H1 (cell line): ENCODE measurements at regions not wholly inside any gene's neighbourhood (a gene's known extent, or its start where the extent isn't known, plus 50 kb on each side); places are given as distances from the start of the nearest gene placed in this dataset.

Source experiments
- BRCA1 ChIP-seq: IDR thresholded peaks from 2 replicates; pipeline ENCODE4 v1.6.1; 2012; ENCODE audit warnings: low read depth, low read length, improper control_type of control experiment
- CREB1 ChIP-seq: IDR thresholded peaks from 2 replicates; pipeline ENCODE4 v1.6.1; 2012; ENCODE audit warnings: inconsistent platforms
- EGR1 ChIP-seq: IDR thresholded peaks from 2 replicates; pipeline ENCODE4 v1.6.1; 2011; ENCODE audit warnings: low read depth, low read length, borderline replicate concordance
- JUND ChIP-seq: IDR thresholded peaks from 2 replicates; pipeline ENCODE4 v1.6.1; 2011; ENCODE audit warnings: mild to moderate bottlenecking, improper control_type of control experiment, low read length
- POLR2A ChIP-seq, 2 experiments: IDR thresholded peaks; 1 replicate in 1 of 2; 2 replicates in 1 of 2; pipeline ENCODE4 v1.6.1; 2011; ENCODE audit warnings: low read depth in 2 of 2, low read length in 2 of 2, mild to moderate bottlenecking in 2 of 2; ENCODE audit errors: control extremely low read depth in 1 of 2
- RNF2 ChIP-seq: fragments of 200-900, 300-1000 bp; sonication (generic); IDR thresholded peaks from 2 replicates; pipeline ENCODE4 v1.7.1; 2016; ENCODE audit warnings: borderline replicate concordance, low read depth, mild to moderate bottlenecking, antibody characterized with exemption, low read length; ENCODE audit not compliant: poor library complexity, severe bottlenecking; ENCODE audit errors: missing control alignments
- SIN3A ChIP-seq, 2 experiments: IDR thresholded peaks in 1 of 2; conservative IDR thresholded peaks in 1 of 2; 2 replicates each; pipeline ENCODE4 v1.6.1; 2011 to 2012; ENCODE audit warnings: low read length in 2 of 2, improper control_type of control experiment in 1 of 2, low read depth in 1 of 2, mild to moderate bottlenecking in 1 of 2
- SP2 ChIP-seq: IDR thresholded peaks from 2 replicates; pipeline ENCODE4 v1.6.1; 2012; ENCODE audit warnings: mild to moderate bottlenecking, low read length, inconsistent platforms
- SP4 ChIP-seq: IDR thresholded peaks from 2 replicates; pipeline ENCODE4 v1.6.1; 2012; ENCODE audit warnings: low read length, inconsistent platforms
- TBP ChIP-seq: IDR thresholded peaks from 2 replicates; pipeline ENCODE4 v1.6.1; 2011; ENCODE audit warnings: low read depth, low read length, improper control_type of control experiment
- TCF12 ChIP-seq: IDR thresholded peaks from 2 replicates; pipeline ENCODE4 v1.6.1; 2011; ENCODE audit warnings: low read depth, mild to moderate bottlenecking, low read length
- ZNF274 ChIP-seq: IDR thresholded peaks from 2 replicates; pipeline ENCODE4 v1.7.0; 2012; ENCODE audit warnings: low read length, borderline replicate concordance; ENCODE audit errors: extremely low read depth
- TF ChIP-seq, protein P1 (sequence below), 3 experiments: IDR thresholded peaks; 1 replicate in 2 of 3; 2 replicates in 1 of 3; pipeline versions ENCODE4 v1.5.1 to v1.6.1; 2011; ENCODE audit warnings: low read length in 3 of 3, mild to moderate bottlenecking in 3 of 3, inconsistent platforms in 2 of 3, low read depth in 1 of 3, moderate library complexity in 1 of 3; ENCODE audit not compliant: insufficient read depth in 1 of 3; ENCODE audit errors: control extremely low read depth in 1 of 3
- TF ChIP-seq, protein P2 (sequence below): IDR thresholded peaks from 2 replicates; pipeline ENCODE4 v1.6.1; 2012; ENCODE audit warnings: inconsistent platforms

DNA sequence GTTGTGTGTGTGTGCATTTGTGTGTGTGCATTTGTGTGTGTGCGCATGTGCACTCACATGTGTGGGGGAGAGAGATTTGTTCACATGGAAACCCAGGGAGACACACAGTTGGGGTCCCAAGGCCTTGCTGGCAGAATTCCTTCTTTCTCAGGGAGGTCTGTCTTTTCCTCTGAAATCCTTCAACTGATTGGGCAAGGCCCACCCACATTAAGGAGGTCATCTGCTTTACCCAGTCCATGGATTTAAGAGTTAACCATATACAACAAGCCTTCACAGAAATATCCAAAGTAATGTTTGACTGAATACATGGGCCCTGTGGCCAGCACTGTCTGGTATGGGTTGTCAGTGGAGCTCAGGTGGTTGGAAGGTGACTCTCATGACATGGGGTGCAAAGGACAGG lies 641.4 kb downstream of the BRD1 start:
- no peak for TF ChIP-seq TCF12
- TF ChIP-seq JUND: no peak
- TF ChIP-seq, protein P1, sequence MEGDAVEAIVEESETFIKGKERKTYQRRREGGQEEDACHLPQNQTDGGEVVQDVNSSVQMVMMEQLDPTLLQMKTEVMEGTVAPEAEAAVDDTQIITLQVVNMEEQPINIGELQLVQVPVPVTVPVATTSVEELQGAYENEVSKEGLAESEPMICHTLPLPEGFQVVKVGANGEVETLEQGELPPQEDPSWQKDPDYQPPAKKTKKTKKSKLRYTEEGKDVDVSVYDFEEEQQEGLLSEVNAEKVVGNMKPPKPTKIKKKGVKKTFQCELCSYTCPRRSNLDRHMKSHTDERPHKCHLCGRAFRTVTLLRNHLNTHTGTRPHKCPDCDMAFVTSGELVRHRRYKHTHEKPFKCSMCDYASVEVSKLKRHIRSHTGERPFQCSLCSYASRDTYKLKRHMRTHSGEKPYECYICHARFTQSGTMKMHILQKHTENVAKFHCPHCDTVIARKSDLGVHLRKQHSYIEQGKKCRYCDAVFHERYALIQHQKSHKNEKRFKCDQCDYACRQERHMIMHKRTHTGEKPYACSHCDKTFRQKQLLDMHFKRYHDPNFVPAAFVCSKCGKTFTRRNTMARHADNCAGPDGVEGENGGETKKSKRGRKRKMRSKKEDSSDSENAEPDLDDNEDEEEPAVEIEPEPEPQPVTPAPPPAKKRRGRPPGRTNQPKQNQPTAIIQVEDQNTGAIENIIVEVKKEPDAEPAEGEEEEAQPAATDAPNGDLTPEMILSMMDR (IDR thresholded peaks at IDR 0.05; ENCODE audit: control extremely low read depth in 1 of 3, insufficient read depth in 1 of 3, low read depth in 1 of 3, low read length in 3 of 3): no peak
- no peak for TF ChIP-seq SIN3A (conservative IDR thresholded peaks at IDR 0.05 in 1 of 2, IDR thresholded peaks at IDR 0.05 in 1 of 2; ENCODE audit: low read depth in 1 of 2, low read length in 2 of 2)
- TF ChIP-seq, protein P2, sequence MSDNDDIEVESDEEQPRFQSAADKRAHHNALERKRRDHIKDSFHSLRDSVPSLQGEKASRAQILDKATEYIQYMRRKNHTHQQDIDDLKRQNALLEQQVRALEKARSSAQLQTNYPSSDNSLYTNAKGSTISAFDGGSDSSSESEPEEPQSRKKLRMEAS: no peak
- TF ChIP-seq RNF2: no peak
- no peak for TF ChIP-seq SP2
- TF ChIP-seq TBP: no peak
- no peak for TF ChIP-seq POLR2A (IDR thresholded peaks at IDR 0.05; ENCODE audit: control extremely low read depth in 1 of 2, low read depth in 2 of 2, low read length in 2 of 2)
- TF ChIP-seq BRCA1: no peak
- no peak for TF ChIP-seq SP4
- TF ChIP-seq ZNF274: no peak
- TF ChIP-seq EGR1: no peak
- no peak for TF ChIP-seq CREB1
